ENCODE measurements at regions not wholly inside any gene's neighbourhood (a gene's known extent, or its start where the extent isn't known, plus 50 kb on each side); places are given as distances from the start of the nearest gene placed in this dataset.

DNA sequence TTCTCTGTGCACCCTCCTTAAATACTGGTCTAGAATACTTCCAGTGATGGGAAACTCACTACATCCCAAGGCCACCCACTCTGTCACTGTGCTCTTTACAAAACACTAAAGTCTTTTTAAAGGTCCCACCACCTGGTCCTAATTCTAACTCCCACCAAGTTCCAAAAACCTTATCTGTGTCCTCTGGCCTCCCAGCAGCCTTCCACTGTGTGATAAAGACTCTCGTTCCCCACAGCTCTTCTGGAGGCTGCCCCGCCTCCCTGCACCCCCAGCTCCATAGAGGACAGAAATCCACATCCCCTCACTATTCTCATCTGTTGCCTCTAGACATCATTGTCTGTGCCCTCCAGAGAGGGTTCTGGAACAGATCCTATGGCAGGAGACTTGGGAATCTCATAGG, 276.4 kb downstream of the FAM43A start:
- H3K4me1 ChIP-seq: peaks cover 0 to under 1% of the 10 kb centered on the region in 2 donors
- no peaks in the 10 kb centered on the region for H3K9me3 ChIP-seq
- in situ Hi-C loops (cut with MboI; ENCODE audit: low sequenced_read_pairs in 4 of 4) (no loop called here), intact Hi-C loops (cut with DNase I; ENCODE audit: low total_unique reads) (no loop called here)
- ATAC-seq (no peak), DNase-seq (no peak)
- H3K4me3 ChIP-seq: no peak overlapping the region
- TF ChIP-seq, protein P1, sequence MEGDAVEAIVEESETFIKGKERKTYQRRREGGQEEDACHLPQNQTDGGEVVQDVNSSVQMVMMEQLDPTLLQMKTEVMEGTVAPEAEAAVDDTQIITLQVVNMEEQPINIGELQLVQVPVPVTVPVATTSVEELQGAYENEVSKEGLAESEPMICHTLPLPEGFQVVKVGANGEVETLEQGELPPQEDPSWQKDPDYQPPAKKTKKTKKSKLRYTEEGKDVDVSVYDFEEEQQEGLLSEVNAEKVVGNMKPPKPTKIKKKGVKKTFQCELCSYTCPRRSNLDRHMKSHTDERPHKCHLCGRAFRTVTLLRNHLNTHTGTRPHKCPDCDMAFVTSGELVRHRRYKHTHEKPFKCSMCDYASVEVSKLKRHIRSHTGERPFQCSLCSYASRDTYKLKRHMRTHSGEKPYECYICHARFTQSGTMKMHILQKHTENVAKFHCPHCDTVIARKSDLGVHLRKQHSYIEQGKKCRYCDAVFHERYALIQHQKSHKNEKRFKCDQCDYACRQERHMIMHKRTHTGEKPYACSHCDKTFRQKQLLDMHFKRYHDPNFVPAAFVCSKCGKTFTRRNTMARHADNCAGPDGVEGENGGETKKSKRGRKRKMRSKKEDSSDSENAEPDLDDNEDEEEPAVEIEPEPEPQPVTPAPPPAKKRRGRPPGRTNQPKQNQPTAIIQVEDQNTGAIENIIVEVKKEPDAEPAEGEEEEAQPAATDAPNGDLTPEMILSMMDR (IDR thresholded peaks at IDR 0.05 in 4 of 5, conservative IDR thresholded peaks at IDR 0.05 in 1 of 5): no peak
- TF ChIP-seq POLR2A (IDR thresholded peaks at IDR 0.05): no peak
- peak overlapping the region in 1 of 4 donors; percentile 50 for H3K27ac ChIP-seq
- no peaks in the 10 kb centered on the region for H3K36me3 ChIP-seq
- H3K27me3 ChIP-seq: no peaks in the 10 kb centered on the region

DNA sequence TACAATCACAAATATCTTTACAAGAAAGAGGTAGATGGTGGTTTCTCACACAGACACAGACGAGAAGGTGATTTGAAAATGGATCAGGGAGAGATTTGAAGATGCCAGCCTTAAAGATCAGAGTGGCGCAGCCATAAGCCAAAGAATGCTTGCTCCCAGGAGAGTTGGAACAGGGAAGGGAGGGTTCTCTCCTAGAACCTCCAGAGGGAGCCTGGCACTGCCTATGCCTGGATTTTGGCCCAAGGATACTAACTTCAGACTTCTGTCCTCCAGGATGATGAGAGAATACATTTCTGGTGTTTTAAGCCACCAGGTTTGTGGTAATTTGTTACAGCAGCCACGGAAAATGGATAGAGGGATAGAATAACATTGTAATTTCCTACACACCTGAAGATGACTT, 279.1 kb downstream of the FAM43A start:
- Histone ChIP-seq H3K27ac (no peak overlapping the region), H3K4me1 (peaks cover 0 to 4% of the 10 kb centered on the region in 2 donors), H3K36me3 (no peaks in the 10 kb centered on the region), H3K4me3 (no peak overlapping the region), H3K9me3 (no peaks in the 10 kb centered on the region), H3K27me3 (no peaks in the 10 kb centered on the region)
- in situ Hi-C loops (cut with MboI; ENCODE audit: low sequenced_read_pairs in 4 of 4): no loop called here
- TF ChIP-seq, protein P1 (IDR thresholded peaks at IDR 0.05 in 4 of 5, conservative IDR thresholded peaks at IDR 0.05 in 1 of 5): no peak
- no peak for TF ChIP-seq POLR2A (IDR thresholded peaks at IDR 0.05)
- intact Hi-C loops (cut with DNase I; ENCODE audit: low total_unique reads): no loop called here
- ATAC-seq (no peak), DNase-seq (no peak)

DNA sequence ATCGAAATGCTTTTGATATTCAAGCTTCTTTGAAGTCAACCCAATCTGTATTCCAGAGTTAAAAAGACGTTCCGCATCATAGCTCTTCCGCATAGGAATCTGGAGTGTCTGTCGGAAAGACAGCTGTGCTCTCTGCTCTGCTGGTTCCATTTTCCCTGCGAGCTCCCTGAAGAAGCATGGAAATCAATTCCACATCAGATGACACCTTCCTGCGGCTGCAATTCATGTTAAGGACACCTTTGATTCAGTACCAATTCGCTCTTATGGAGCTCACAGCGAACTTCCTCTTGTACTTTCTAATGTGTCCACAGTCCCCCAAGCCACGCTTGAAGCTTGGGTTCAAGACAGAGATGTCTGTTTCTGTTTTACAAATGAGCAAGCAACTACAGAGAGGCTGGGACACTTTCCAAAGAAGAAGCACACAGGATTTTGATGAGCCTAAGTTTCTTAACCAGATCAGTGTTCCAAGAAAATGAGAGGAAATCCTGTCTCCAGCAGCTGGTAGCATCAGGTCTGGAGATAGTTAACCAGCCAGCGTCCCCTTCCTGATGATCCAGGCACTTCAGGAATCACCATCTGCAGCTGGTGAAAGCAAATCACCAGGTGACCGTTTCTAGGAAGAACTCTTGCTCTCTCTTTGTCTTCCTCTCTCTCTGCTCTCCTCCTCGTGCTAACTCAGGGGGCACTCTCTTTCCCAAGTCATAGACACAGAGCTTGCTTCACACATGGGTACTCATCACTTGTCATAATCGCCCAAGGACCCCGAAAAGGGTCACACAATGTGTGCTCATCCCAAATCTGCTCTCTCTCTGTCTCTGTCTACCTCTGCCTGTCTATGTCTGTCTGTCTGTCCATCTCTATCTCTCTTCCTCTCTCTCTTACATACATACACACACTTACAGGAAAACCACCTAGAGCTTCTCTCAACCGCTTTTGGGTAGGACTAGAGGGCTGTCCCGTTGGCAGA, 281.8 kb downstream of the FAM43A start:
- no peaks in the 10 kb centered on the region for H3K27me3 ChIP-seq
- peaks cover 0 to 4% of the 10 kb centered on the region in 2 donors for H3K4me1 ChIP-seq
- in situ Hi-C loops (cut with MboI; ENCODE audit: low sequenced_read_pairs in 4 of 4) (no loop called here), intact Hi-C loops (cut with DNase I; ENCODE audit: low total_unique reads) (no loop called here)
- ATAC-seq (no peak), DNase-seq (no peak)
- no peaks in the 10 kb centered on the region for H3K36me3 ChIP-seq
- no peak overlapping the region for H3K27ac ChIP-seq
- no peak overlapping the region for H3K4me3 ChIP-seq
- H3K9me3 ChIP-seq: no peaks in the 10 kb centered on the region
- TF ChIP-seq POLR2A (IDR thresholded peaks at IDR 0.05): no peak
- TF ChIP-seq, protein P1 (IDR thresholded peaks at IDR 0.05 in 4 of 5, conservative IDR thresholded peaks at IDR 0.05 in 1 of 5): no peak

DNA sequence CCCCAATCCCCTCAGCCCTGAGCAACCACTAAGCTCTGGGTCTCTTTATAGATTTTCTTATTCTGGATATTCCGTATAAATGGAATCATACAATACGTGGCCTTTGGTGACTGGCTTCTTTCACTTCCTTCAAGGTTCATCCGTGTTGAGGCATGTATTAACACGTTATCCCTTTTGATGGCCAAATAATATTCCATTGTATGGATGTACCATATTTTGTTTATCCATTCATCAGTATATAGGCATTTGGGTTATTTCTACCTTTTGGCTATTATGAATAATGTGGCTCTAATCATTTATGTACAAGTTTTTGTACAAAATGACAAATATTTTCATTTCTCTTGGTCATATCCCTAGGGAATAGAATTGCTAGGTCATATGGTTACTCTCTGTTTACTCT, 284.4 kb downstream of the FAM43A start:
- in situ Hi-C loops (cut with MboI; ENCODE audit: low sequenced_read_pairs in 4 of 4): no loop called here
- Histone ChIP-seq H3K27ac (no peak overlapping the region), H3K36me3 (no peaks in the 10 kb centered on the region), H3K4me1 (peaks cover 0 to 4% of the 10 kb centered on the region in 2 donors), H3K9me3 (no peaks in the 10 kb centered on the region), H3K4me3 (no peak overlapping the region), H3K27me3 (no peaks in the 10 kb centered on the region)
- intact Hi-C loops (cut with DNase I; ENCODE audit: low total_unique reads): no loop called here
- DNase-seq: no peak
- ATAC-seq: no peak
- TF ChIP-seq POLR2A (IDR thresholded peaks at IDR 0.05): no peak
- TF ChIP-seq, protein P1 (IDR thresholded peaks at IDR 0.05 in 4 of 5, conservative IDR thresholded peaks at IDR 0.05 in 1 of 5): no peak

Data from gastrocnemius medialis (tissue), 4 donors.